ENCODE measurements at regions not wholly inside any gene's neighbourhood (a gene's known extent, or its start where the extent isn't known, plus 50 kb on each side); places are given as distances from the start of the nearest gene placed in this dataset.

DNA sequence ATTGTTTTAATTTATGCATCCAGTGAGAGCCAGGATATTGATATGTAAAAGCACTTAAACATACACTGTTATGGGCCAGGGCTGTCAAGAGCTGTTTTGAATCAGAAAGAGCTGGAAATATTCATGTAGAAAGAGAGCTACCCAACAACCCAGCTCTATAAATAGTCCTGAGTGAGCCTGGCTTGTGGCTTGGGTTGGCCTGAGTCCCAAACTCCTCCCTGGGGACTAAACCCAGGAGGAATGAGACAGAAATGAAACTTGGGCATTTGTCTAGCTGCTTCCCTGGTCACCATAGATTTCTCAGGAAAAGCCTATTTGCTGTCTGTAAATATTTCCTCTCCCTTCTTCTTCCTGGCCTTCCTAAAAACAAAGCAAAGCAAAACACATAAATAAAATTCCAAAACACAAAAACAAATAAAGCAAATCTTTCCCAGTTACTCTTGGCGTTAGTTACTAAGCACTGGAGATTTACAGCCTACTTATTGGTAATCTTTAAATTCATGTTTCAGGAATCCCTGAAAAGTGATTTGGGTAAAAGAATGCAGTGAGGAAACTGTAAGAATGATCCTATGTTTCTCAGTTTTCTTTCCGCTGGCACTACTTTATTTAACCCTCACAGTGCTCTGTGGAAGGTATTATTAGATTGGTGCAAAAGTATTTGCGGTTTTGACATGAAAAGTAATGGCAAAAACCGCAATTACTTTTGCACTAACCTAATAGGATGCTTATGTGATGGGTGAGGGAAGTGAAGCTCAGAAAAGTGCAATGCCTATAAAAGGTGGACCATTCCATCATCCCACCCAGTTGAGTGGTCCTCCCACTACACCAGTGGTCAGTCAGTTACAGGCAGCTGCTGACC is 111.8 kb downstream of the CARTPT start:
- no peak overlapping the region for H3K27ac Mint-ChIP-seq (ENCODE audit: unreplicated experiment)
- CTCF ChIA-PET, result interaction anchor here (0.5 to 1.8 kb wide), 6 partner anchors 10 to 478 kb away, joined by 3 to 5 read pairs (median 4); no protein-coding TSS in a partner anchor
- peak; percentile 51 for DNase-seq
- peaks cover 12% of the 10 kb centered on the region for H3K4me1 Mint-ChIP-seq (ENCODE audit: low read depth, unreplicated experiment)
- H3K4me3 Mint-ChIP-seq (ENCODE audit: low read depth, unreplicated experiment), result no peak overlapping the region
- peaks cover 10% of the 10 kb centered on the region for H3K9me3 Mint-ChIP-seq (ENCODE audit: low read depth, unreplicated experiment)
- TF ChIP-seq, protein P1, sequence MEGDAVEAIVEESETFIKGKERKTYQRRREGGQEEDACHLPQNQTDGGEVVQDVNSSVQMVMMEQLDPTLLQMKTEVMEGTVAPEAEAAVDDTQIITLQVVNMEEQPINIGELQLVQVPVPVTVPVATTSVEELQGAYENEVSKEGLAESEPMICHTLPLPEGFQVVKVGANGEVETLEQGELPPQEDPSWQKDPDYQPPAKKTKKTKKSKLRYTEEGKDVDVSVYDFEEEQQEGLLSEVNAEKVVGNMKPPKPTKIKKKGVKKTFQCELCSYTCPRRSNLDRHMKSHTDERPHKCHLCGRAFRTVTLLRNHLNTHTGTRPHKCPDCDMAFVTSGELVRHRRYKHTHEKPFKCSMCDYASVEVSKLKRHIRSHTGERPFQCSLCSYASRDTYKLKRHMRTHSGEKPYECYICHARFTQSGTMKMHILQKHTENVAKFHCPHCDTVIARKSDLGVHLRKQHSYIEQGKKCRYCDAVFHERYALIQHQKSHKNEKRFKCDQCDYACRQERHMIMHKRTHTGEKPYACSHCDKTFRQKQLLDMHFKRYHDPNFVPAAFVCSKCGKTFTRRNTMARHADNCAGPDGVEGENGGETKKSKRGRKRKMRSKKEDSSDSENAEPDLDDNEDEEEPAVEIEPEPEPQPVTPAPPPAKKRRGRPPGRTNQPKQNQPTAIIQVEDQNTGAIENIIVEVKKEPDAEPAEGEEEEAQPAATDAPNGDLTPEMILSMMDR (IDR thresholded peaks at IDR 0.05; ENCODE audit: unreplicated experiment), result no peak
- no peaks in the 10 kb centered on the region for H3K36me3 Mint-ChIP-seq (ENCODE audit: insufficient read depth, unreplicated experiment)
- intact Hi-C loops (cut with micrococcal nuclease; ENCODE audit: unreplicated experiment), result no loop called here
- no peaks in the 10 kb centered on the region for H3K27me3 Mint-ChIP-seq (ENCODE audit: unreplicated experiment)
- no TSS peak for BruUV-seq (replicated peaks)

DNA sequence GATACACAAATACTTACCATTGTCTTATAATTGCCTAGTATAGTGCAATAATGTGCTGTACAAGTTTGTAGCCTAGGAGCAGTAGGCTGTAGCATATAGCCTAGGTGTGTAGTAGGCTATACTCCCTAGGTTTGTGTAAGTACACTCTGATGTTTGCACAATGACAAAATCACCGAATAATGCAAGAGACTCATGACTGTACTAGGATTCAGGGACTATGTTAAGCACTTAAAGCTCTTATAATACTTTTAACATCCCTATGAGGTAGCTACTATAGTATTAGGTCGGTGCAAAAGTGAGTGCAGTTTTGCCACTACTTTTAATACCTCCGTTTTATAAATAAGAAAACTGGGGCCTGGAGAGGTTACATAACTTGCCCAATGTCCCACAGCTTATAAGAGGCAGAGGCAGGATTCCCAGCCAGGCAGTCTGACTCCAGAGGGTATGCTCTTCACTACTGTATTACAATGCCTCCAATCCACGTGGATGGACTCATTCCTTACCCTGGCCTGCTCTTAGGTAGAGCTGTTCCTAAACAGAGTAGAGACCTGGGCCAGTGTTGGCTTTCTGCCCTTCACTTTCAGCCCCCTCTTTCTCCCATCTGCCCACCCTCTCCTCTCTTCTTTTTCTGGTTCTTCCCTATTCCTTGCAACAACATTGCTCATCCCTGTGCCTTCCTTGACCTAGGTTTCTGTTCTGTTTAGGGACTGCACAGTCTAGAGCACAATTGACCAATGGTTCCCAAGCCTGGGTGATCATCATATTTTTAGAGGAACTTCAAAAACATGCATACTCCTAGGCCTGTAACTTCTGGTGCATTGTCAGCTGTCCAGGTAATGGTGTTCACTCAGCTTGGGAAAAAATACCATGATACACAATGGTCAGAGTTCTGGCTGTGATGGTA is 114.0 kb downstream of the CARTPT start:
- no peak for DNase-seq
- H3K9me3 Mint-ChIP-seq (ENCODE audit: low read depth, unreplicated experiment), result no peaks in the 10 kb centered on the region
- TF ChIP-seq, protein P1 (IDR thresholded peaks at IDR 0.05; ENCODE audit: unreplicated experiment), result no peak
- no peak overlapping the region for H3K4me3 Mint-ChIP-seq (ENCODE audit: low read depth, unreplicated experiment)
- H3K36me3 Mint-ChIP-seq (ENCODE audit: insufficient read depth, unreplicated experiment), result no peaks in the 10 kb centered on the region
- no peak overlapping the region for H3K27ac Mint-ChIP-seq (ENCODE audit: unreplicated experiment)
- no TSS peak for BruUV-seq (replicated peaks)
- peaks cover under 1% of the 10 kb centered on the region for H3K27me3 Mint-ChIP-seq (ENCODE audit: unreplicated experiment)
- peaks cover 12% of the 10 kb centered on the region for H3K4me1 Mint-ChIP-seq (ENCODE audit: low read depth, unreplicated experiment)
- CTCF ChIA-PET, result no interaction called here
- intact Hi-C loops (cut with micrococcal nuclease; ENCODE audit: unreplicated experiment), result no loop called here

DNA sequence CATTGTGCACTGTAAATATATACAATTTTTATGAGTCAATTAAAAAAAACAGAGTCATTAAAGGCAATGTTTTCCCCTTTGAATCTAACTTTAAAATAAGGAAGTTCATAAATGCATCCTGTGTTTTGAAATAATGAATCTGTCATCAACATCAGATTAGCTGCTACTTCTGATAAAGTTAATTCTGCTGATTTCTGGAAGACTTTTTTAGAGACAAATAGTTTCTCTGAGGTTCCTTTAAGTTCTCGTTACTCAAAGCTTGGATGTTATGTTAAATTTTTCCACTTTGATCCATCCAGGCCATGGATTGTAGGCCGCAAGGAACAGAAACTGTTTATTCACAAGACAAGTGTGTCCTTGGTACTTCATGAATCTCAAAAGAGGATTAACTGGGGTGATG is 115.5 kb downstream of the CARTPT start:
- no peak for DNase-seq
- Mint-ChIP-seq H3K4me3 (ENCODE audit: low read depth, unreplicated experiment) (no peak overlapping the region), H3K36me3 (ENCODE audit: insufficient read depth, unreplicated experiment) (no peaks in the 10 kb centered on the region), H3K4me1 (ENCODE audit: low read depth, unreplicated experiment) (peaks cover 12% of the 10 kb centered on the region), H3K27me3 (ENCODE audit: unreplicated experiment) (peaks cover 8% of the 10 kb centered on the region), H3K9me3 (ENCODE audit: low read depth, unreplicated experiment) (no peaks in the 10 kb centered on the region), H3K27ac (ENCODE audit: unreplicated experiment) (no peak overlapping the region)
- CTCF ChIA-PET, result no interaction called here
- BruUV-seq (replicated peaks), result no TSS peak
- intact Hi-C loops (cut with micrococcal nuclease; ENCODE audit: unreplicated experiment), result no loop called here
- TF ChIP-seq, protein P1 (IDR thresholded peaks at IDR 0.05; ENCODE audit: unreplicated experiment), result no peak

DNA sequence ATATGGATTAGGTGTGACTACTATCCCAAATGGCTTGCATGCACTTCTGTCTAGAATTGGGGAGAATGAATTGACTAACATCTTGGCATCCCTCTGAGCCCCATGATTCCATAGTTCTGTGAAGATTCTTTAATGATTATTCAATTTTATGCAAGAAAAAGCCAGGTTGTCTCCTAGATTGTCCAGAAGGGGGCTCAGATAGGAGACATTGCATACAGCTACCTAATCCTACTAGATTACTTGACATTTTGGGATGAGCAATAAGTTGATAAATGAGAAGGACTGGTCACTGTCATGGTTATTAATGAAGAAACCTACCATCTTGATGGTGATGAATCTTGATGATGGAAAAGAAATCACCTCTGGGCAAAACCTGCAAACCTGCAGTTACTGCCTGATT is 117.0 kb downstream of the CARTPT start:
- no peak overlapping the region for H3K27ac Mint-ChIP-seq (ENCODE audit: unreplicated experiment)
- TF ChIP-seq, protein P1 (IDR thresholded peaks at IDR 0.05; ENCODE audit: unreplicated experiment), result peak; percentile 22
- no peaks in the 10 kb centered on the region for H3K4me1 Mint-ChIP-seq (ENCODE audit: low read depth, unreplicated experiment)
- no peak for DNase-seq
- intact Hi-C loops (cut with micrococcal nuclease; ENCODE audit: unreplicated experiment), result no loop called here
- H3K4me3 Mint-ChIP-seq (ENCODE audit: low read depth, unreplicated experiment), result no peak overlapping the region
- BruUV-seq (replicated peaks), result no TSS peak
- no peaks in the 10 kb centered on the region for H3K36me3 Mint-ChIP-seq (ENCODE audit: insufficient read depth, unreplicated experiment)
- H3K27me3 Mint-ChIP-seq (ENCODE audit: unreplicated experiment), result peaks cover 8% of the 10 kb centered on the region
- CTCF ChIA-PET, result interaction anchor here (1.0 to 1.6 kb wide), 2 partner anchors 86 to 96 kb away, joined by 4 to 6 read pairs; no protein-coding TSS in a partner anchor
- H3K9me3 Mint-ChIP-seq (ENCODE audit: low read depth, unreplicated experiment), result no peaks in the 10 kb centered on the region
